HCT116 (cell line): ENCODE measurements at regions not wholly inside any gene's neighbourhood (a gene's known extent, or its start where the extent isn't known, plus 50 kb on each side); places are given as distances from the start of the nearest gene placed in this dataset.

ENCODE experiments used
- ATAC-seq: fragments of 200-7000 bp; cut with Tn5 transposase; 2 replicates; pipeline ENCODE4 v1.9.1; 2020; ENCODE audit warnings: mild to moderate bottlenecking, moderate library complexity
- BruUV-seq: library from RNA; stranded (reverse); fragments of 400-500 nt; replicated peaks from 2 replicates; lab custom pipeline; 2021; lab: Mats Ljungman, UMichigan
- CTCF ChIA-PET: fragments of 300-600 bp; sonication (Branson Sonifier 250); formaldehyde crosslinking; loops from one replicate; lab custom pipeline; 2021; ENCODE audit warnings: antibody characterized with exemption; lab: Charles Lee
- POLR2A ChIA-PET: fragments of 300-600, 350-600 bp; sonication (Branson Sonifier 250); formaldehyde crosslinking; loops from one replicate; lab custom pipeline; 2021; ENCODE audit warnings: antibody characterized with exemption; lab: Charles Lee
- RAD21 ChIA-PET, 2 experiments: fragments of 300-600 bp; sonication (Branson Sonifier 250); formaldehyde crosslinking; loops; one replicate each; lab custom pipeline; 2023; ENCODE audit warnings: low total read pairs in 2 of 2; ENCODE audit not compliant: uncharacterized antibody in 2 of 2, unreplicated experiment in 2 of 2, low non-redundant PET in 1 of 2; lab: Charles Lee
- DNase-seq: peaks from one replicate; pipeline ENCODE4 v3.0.0-alpha.2; 2010; ENCODE audit warnings: low read depth, low spot score
- H2AFZ ChIP-seq: fragments of 200-600 bp; shearing (Covaris generic), sonication (generic); 2 replicates; pipeline ENCODE4 v1.6.1; 2017; ENCODE audit warnings: low read depth, mixed run types, mixed read lengths, antibody characterized with exemption, low read length; ENCODE audit not compliant: poor library complexity, severe bottlenecking
- H3K27ac ChIP-seq: 2 replicates; pipeline ENCODE4 v1.5.1; 2012; ENCODE audit warnings: low read depth, low read length
- H3K27me3 ChIP-seq: fragments of 200-600 bp; sonication (generic); 2 replicates; pipeline ENCODE4 v1.6.1; 2016; ENCODE audit warnings: mixed run types, low read length, mixed read lengths; ENCODE audit not compliant: insufficient read depth
- H3K36me3 ChIP-seq, 2 experiments: fragments of 200-500 bp in 1 of 2; fragments of 200-600 bp in 1 of 2; sonication (Bioruptor generic) in 1 of 2; sonication (generic) in 1 of 2; 2 replicates each; pipeline versions ENCODE4 v1.5.1 to v1.6.1; 2014 to 2016; ENCODE audit warnings: low read length in 2 of 2, inconsistent platforms in 1 of 2, mixed read lengths in 1 of 2, mixed run types in 1 of 2; ENCODE audit not compliant: insufficient read depth in 2 of 2, control insufficient read depth in 1 of 2
- H3K4me1 ChIP-seq, 2 experiments: fragments of 200-600 bp in 1 of 2; sonication (generic) in 1 of 2; 2 replicates each; pipeline versions ENCODE4 v1.5.1 to v1.6.1; 2012 to 2017; ENCODE audit warnings: low read length in 2 of 2, inconsistent platforms in 1 of 2, mild to moderate bottlenecking in 1 of 2, mixed read lengths in 1 of 2, mixed run types in 1 of 2, moderate library complexity in 1 of 2; ENCODE audit not compliant: insufficient read depth in 2 of 2, control insufficient read depth in 1 of 2
- H3K4me2 ChIP-seq: fragments of 200-600 bp; sonication (generic); 2 replicates; pipeline ENCODE4 v1.6.1; 2017; ENCODE audit warnings: mixed run types, low read length, mixed read lengths
- H3K4me3 ChIP-seq, 2 experiments: fragments of 200-600 bp in 1 of 2; sonication (generic) in 1 of 2; replicated peaks in 1 of 2; 2 replicates each; pipeline ENCODE4 v1.5.1; 2011 to 2016; ENCODE audit warnings: low read length in 2 of 2, control low read depth in 1 of 2, low read depth in 1 of 2, mild to moderate bottlenecking in 1 of 2, mixed read lengths in 1 of 2, mixed run types in 1 of 2
- H3K79me2 ChIP-seq: fragments of 200-600 bp; sonication (generic); 2 replicates; pipeline ENCODE4 v1.6.1; 2017; ENCODE audit warnings: mild to moderate bottlenecking, mixed run types, low read length, moderate library complexity, mixed read lengths; ENCODE audit not compliant: insufficient read depth
- H3K9ac ChIP-seq: fragments of 200-600 bp; sonication (generic); 2 replicates; pipeline ENCODE4 v1.6.1; 2016; ENCODE audit warnings: low read length, mixed read lengths
- H3K9me2 ChIP-seq: fragments of 200-600 bp; sonication (generic), shearing (Covaris generic); 2 replicates; pipeline ENCODE4 v1.6.1; 2017; ENCODE audit warnings: mixed run types, mild to moderate bottlenecking, moderate library complexity; ENCODE audit not compliant: insufficient read depth
- H3K9me3 ChIP-seq, 2 experiments: fragments of 200-500 bp in 1 of 2; fragments of 200-600 bp in 1 of 2; sonication (Bioruptor generic) in 1 of 2; sonication (generic) in 1 of 2; 2 replicates each; pipeline ENCODE4 v1.6.1; 2014 to 2017; ENCODE audit warnings: low read length in 2 of 2, mixed read lengths in 2 of 2, inconsistent platforms in 1 of 2, low read depth in 1 of 2, mild to moderate bottlenecking in 1 of 2, mixed run types in 1 of 2, moderate library complexity in 1 of 2; ENCODE audit not compliant: control insufficient read depth in 1 of 2, insufficient read depth in 1 of 2
- H4K20me1 ChIP-seq: fragments of 200-600 bp; sonication (generic), shearing (Covaris generic); 2 replicates; pipeline ENCODE4 v1.6.1; 2017; ENCODE audit warnings: mixed run types, mild to moderate bottlenecking, moderate library complexity; ENCODE audit not compliant: insufficient read depth
- CBX3 ChIP-seq: IDR thresholded peaks from 2 replicates; pipeline ENCODE4 v1.6.1; 2012; ENCODE audit warnings: low read depth
- CEBPB ChIP-seq: IDR thresholded peaks from 2 replicates; pipeline ENCODE4 v1.6.1; 2012; ENCODE audit warnings: low read depth
- EGR1 ChIP-seq: IDR thresholded peaks from 2 replicates; pipeline ENCODE4 v1.6.1; 2012; ENCODE audit warnings: low read depth
- ELF1 ChIP-seq: IDR thresholded peaks from 2 replicates; pipeline ENCODE4 v1.6.1; 2012; ENCODE audit warnings: low read depth, borderline replicate concordance
- EZH2 ChIP-seq: fragments of 200-600 bp; sonication (generic); IDR thresholded peaks from 2 replicates; pipeline ENCODE4 v1.6.1; 2017; ENCODE audit warnings: antibody characterized with exemption, mixed run types
- FOSL1 ChIP-seq: IDR thresholded peaks from 2 replicates; pipeline ENCODE4 v1.6.1; 2012; ENCODE audit warnings: low read depth
- JUND ChIP-seq: IDR thresholded peaks from 2 replicates; pipeline ENCODE4 v1.6.1; 2012
- POLR2A ChIP-seq: IDR thresholded peaks from 2 replicates; pipeline ENCODE4 v1.7.0; 2011; ENCODE audit warnings: borderline replicate concordance; ENCODE audit not compliant: insufficient read depth, insufficient read length; ENCODE audit errors: extremely low read depth
- RAD21 ChIP-seq: IDR thresholded peaks from 2 replicates; pipeline ENCODE4 v1.6.1; 2012; ENCODE audit warnings: low read depth, mild to moderate bottlenecking
- SIN3A ChIP-seq: IDR thresholded peaks from 2 replicates; pipeline ENCODE4 v1.6.1; 2012; ENCODE audit warnings: low read depth
- SP1 ChIP-seq: IDR thresholded peaks from 2 replicates; pipeline ENCODE4 v1.6.1; 2012; ENCODE audit warnings: low read depth
- SRF ChIP-seq: IDR thresholded peaks from 2 replicates; pipeline ENCODE4 v1.6.1; 2012; ENCODE audit warnings: low read depth
- TCF7L2 ChIP-seq: IDR thresholded peaks from 2 replicates; pipeline ENCODE4 v1.7.0; 2011; ENCODE audit warnings: borderline replicate concordance, inconsistent platforms; ENCODE audit not compliant: insufficient read depth, insufficient read length; ENCODE audit errors: extremely low read depth
- YY1 ChIP-seq: IDR thresholded peaks from 2 replicates; pipeline ENCODE4 v1.6.1; 2011; ENCODE audit warnings: low read length, low read depth, moderate library complexity, mild to moderate bottlenecking; ENCODE audit not compliant: insufficient replicate concordance; ENCODE audit errors: extremely low read depth
- ZBTB33 ChIP-seq: IDR thresholded peaks from 2 replicates; pipeline ENCODE4 v1.6.1; 2011; ENCODE audit warnings: mild to moderate bottlenecking, low read length, moderate library complexity; ENCODE audit not compliant: insufficient replicate concordance; ENCODE audit errors: extremely low read depth
- ZFX ChIP-seq: fragments of 450-650 bp; IDR thresholded peaks from 2 replicates; pipeline ENCODE4 v1.6.1; 2017
- ZNF274 ChIP-seq: fragments of 200-500 bp; sonication (Bioruptor generic); IDR thresholded peaks from 2 replicates; pipeline ENCODE4 v1.6.1; 2014; ENCODE audit warnings: mild to moderate bottlenecking, low read depth, low read length, inconsistent platforms
- intact Hi-C: fragments of 100-400 bp; cut with micrococcal nuclease; formaldehyde crosslinking; loops from 2 replicates; pipeline ENCODE4 v1.10.0; 2022
- TF ChIP-seq, protein P1 (sequence below): IDR thresholded peaks from 2 replicates; pipeline ENCODE4 v1.6.1; 2012

DNA sequence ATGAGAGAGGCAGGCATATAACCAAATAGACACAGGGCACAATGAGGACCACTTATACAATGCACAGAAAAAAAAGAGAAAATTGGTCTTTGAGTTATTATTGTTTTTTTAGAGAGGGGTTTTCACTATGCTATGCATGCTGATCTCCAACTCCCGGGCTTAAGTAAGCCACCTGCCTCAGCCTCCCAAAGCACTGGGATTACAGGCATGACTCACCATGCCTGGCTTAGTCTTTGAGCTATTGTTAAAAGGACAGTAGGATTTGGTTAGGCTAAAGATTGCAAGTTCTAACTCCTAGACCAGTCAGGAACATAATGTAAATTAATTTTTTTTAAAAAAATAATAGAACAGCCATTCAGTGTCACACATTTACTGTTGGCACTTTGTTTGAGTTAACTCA is 340.1 kb downstream of the GPAT3 start:
- no peak overlapping the region for H3K9ac ChIP-seq
- no peaks in the 10 kb centered on the region for H3K36me3 ChIP-seq
- no peak overlapping the region for H2AFZ ChIP-seq
- H3K79me2 ChIP-seq, result no peaks in the 10 kb centered on the region
- DNase-seq, result no peak
- no peaks in the 10 kb centered on the region; the same call in 1 of the 2 replicates for H3K9me2 ChIP-seq
- ChIA-PET POLR2A (no interaction called here), RAD21 (no interaction called here), CTCF (no interaction called here)
- no peaks in the 10 kb centered on the region for H3K4me1 ChIP-seq
- no peak for ATAC-seq
- TF ChIP-seq JUND (no peak), SIN3A (no peak), EZH2 (no peak), CBX3 (no peak), RAD21 (no peak), CEBPB (no peak), SP1 (no peak), YY1 (no peak), TCF7L2 (no peak), ZBTB33 (no peak), ZNF274 (no peak), ELF1 (no peak), ZFX (no peak), POLR2A (no peak), SRF (no peak), EGR1 (no peak), FOSL1 (no peak)
- TF ChIP-seq, protein P1, sequence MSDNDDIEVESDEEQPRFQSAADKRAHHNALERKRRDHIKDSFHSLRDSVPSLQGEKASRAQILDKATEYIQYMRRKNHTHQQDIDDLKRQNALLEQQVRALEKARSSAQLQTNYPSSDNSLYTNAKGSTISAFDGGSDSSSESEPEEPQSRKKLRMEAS, result no peak
- H3K27me3 ChIP-seq, result no peaks in the 10 kb centered on the region
- intact Hi-C loops, result no loop called here
- no peak overlapping the region for H3K4me3 ChIP-seq
- H4K20me1 ChIP-seq, result no peaks in the 10 kb centered on the region
- no peaks in the 10 kb centered on the region for H3K9me3 ChIP-seq
- no peak overlapping the region for H3K4me2 ChIP-seq
- H3K27ac ChIP-seq, result no peak overlapping the region
- BruUV-seq, result no TSS peak
